ENCODE measurements at regions not wholly inside any gene's neighbourhood (a gene's known extent, or its start where the extent isn't known, plus 50 kb on each side); places are given as distances from the start of the nearest gene placed in this dataset.

GRCh38 chr3:73939985-73940384 lies 315.2 kb upstream of the PDZRN3 start:
- ChIA-PET POLR2A (no interaction called here), CTCF (no interaction called here)
- DNase-seq (ENCODE audit: extremely low spot score) = no peak
- TF ChIP-seq CTCF (IDR thresholded peaks at IDR 0.05; ENCODE audit: control extremely low read depth, extremely low read depth, low read depth, missing control alignments) = no peak

- CTCF ChIA-PET = interaction anchor here (1.1 kb wide), 1 partner anchor 73 kb away, joined by 3 read pairs; no protein-coding TSS in a partner anchor
- no peak for TF ChIP-seq CTCF (IDR thresholded peaks at IDR 0.05; ENCODE audit: control extremely low read depth, extremely low read depth, low read depth, missing control alignments)
- POLR2A ChIA-PET = no interaction called here
- no peak for DNase-seq (ENCODE audit: extremely low spot score)
Measured at GRCh38 chr3:73933585-73933984, 308.8 kb upstream of the PDZRN3 start.

- CTCF ChIA-PET = interaction anchor here (0.6 to 1.3 kb wide), 2 partner anchors 10 to 19 kb away, joined by 3 read pairs; no protein-coding TSS in a partner anchor
- no peak for TF ChIP-seq CTCF (IDR thresholded peaks at IDR 0.05; ENCODE audit: control extremely low read depth, extremely low read depth, low read depth, missing control alignments)
Measured at GRCh38 chr3:73927203-73927570, 302.4 kb upstream of the PDZRN3 start.

GRCh38 chr3:73926360-73927202 lies 301.8 kb upstream of the PDZRN3 start:
- no peak for TF ChIP-seq CTCF (IDR thresholded peaks at IDR 0.05; ENCODE audit: control extremely low read depth, extremely low read depth, low read depth, missing control alignments)
- no peak for DNase-seq (ENCODE audit: extremely low spot score)
- POLR2A ChIA-PET = no interaction called here
- CTCF ChIA-PET = interaction anchor here (0.6 to 1.3 kb wide), 2 partner anchors 11 to 20 kb away, joined by 3 read pairs; no protein-coding TSS in a partner anchor

More at GRCh38 chr3:73927203-73927570, 302.4 kb upstream of the PDZRN3 start:
- POLR2A ChIA-PET = no interaction called here
- no peak for DNase-seq (ENCODE audit: extremely low spot score)

GRCh38 chr3:73925011-73925410 lies 300.3 kb upstream of the PDZRN3 start:
- no peak for TF ChIP-seq CTCF (IDR thresholded peaks at IDR 0.05; ENCODE audit: control extremely low read depth, extremely low read depth, low read depth, missing control alignments)
- CTCF ChIA-PET = no interaction called here
- no peak for DNase-seq (ENCODE audit: extremely low spot score)
- POLR2A ChIA-PET = no interaction called here

- POLR2A ChIA-PET = no interaction called here
- DNase-seq (ENCODE audit: extremely low spot score) = no peak
- TF ChIP-seq CTCF (IDR thresholded peaks at IDR 0.05; ENCODE audit: control extremely low read depth, extremely low read depth, low read depth, missing control alignments) = no peak
- CTCF ChIA-PET = no interaction called here
Measured at GRCh38 chr3:73924048-73924447, 299.3 kb upstream of the PDZRN3 start.

Measured in GM10248 (cell line).